H1 (cell line): ENCODE measurements at regions not wholly inside any gene's neighbourhood (a gene's known extent, or its start where the extent isn't known, plus 50 kb on each side); places are given as distances from the start of the nearest gene placed in this dataset.

Experiments used
- CTCF ChIA-PET: fragments of 300-600 bp; sonication (Branson Sonifier 250); formaldehyde crosslinking; loops from one replicate; lab custom pipeline; 2021; ENCODE audit not compliant: partially characterized antibody; lab: Charles Lee
- POLR2A ChIA-PET: fragments of 300-600 bp; sonication (Branson Sonifier 250); formaldehyde crosslinking; loops from one replicate; lab custom pipeline; 2021; ENCODE audit warnings: inconsistent platforms; ENCODE audit not compliant: partially characterized antibody; lab: Charles Lee
- DNase-seq, 2 experiments: peaks; one replicate each; pipeline versions ENCODE4 v3.0.0 to v3.0.0-alpha.2; 2010 to 2022; ENCODE audit warnings: low spot score in 2 of 2, low read depth in 1 of 2, mixed read lengths in 1 of 2
- FAIRE-seq: peaks from 2 replicates; lab custom pipeline; 2011; peaks lifted over from hg19 to GRCh38; lab: Jason Lieb, UNC
- H2AFZ ChIP-seq: 2 replicates; pipeline ENCODE4 v1.8.1; 2012; ENCODE audit warnings: low read length, inconsistent platforms
- H2AK5ac ChIP-seq: 2 replicates; pipeline ENCODE4 v1.6.1; 2013; ENCODE audit warnings: low read depth, low read length
- H2BK120ac ChIP-seq: replicated peaks from 2 replicates; pipeline ENCODE3; 2013; ENCODE audit warnings: low read depth, low read length, inconsistent platforms
- H2BK12ac ChIP-seq: 2 replicates; pipeline ENCODE4 v1.6.1; 2013; ENCODE audit warnings: low read depth, low read length
- H2BK15ac ChIP-seq: 2 replicates; pipeline ENCODE4 v1.6.1; 2013; ENCODE audit warnings: low read length
- H2BK20ac ChIP-seq: 2 replicates; pipeline ENCODE4 v1.6.1; 2013; ENCODE audit warnings: low read length
- H2BK5ac ChIP-seq: 2 replicates; pipeline ENCODE4 v1.6.1; 2013; ENCODE audit warnings: low read depth, low read length
- H3K14ac ChIP-seq: 2 replicates; pipeline ENCODE4 v1.6.1; 2013; ENCODE audit warnings: inconsistent platforms; ENCODE audit not compliant: insufficient read length
- H3K18ac ChIP-seq: 2 replicates; pipeline ENCODE4 v1.6.1; 2013; ENCODE audit warnings: low read length; ENCODE audit errors: extremely low read depth
- H3K23ac ChIP-seq: 2 replicates; pipeline ENCODE4 v1.6.1; 2013; ENCODE audit warnings: inconsistent platforms; ENCODE audit not compliant: insufficient read length
- H3K23me2 ChIP-seq: 2 replicates; pipeline ENCODE4 v1.6.1; 2013; ENCODE audit warnings: low read depth, low read length
- H3K27ac ChIP-seq: 2 replicates; pipeline ENCODE4 v1.6.1; 2011; ENCODE audit warnings: low read depth, low read length, inconsistent platforms
- H3K27me3 ChIP-seq, 4 experiments: replicated peaks in 1 of 4; 1 replicate in 1 of 4; 2 replicates in 3 of 4; pipeline versions ENCODE4 v1.6.1 to v1.8.1; 2011 to 2013; ENCODE audit warnings: low read length in 3 of 4, mild to moderate bottlenecking in 3 of 4, inconsistent platforms in 2 of 4, mixed read lengths in 2 of 4, moderate library complexity in 1 of 4; ENCODE audit not compliant: control insufficient read depth in 3 of 4, insufficient read depth in 3 of 4; ENCODE audit errors: extremely low read depth in 1 of 4
- H3K36me3 ChIP-seq, 4 experiments: 2 replicates each; pipeline versions ENCODE4 v1.6.1 to v1.8.1; 2011 to 2013; ENCODE audit warnings: mild to moderate bottlenecking in 4 of 4, low read length in 3 of 4, moderate library complexity in 2 of 4, control low read depth in 1 of 4, inconsistent platforms in 1 of 4; ENCODE audit not compliant: insufficient read depth in 4 of 4, control insufficient read depth in 2 of 4
- H3K4ac ChIP-seq: replicated peaks from 2 replicates; pipeline ENCODE3; 2013; ENCODE audit warnings: low read length, low read depth, mixed read lengths, inconsistent platforms; ENCODE audit not compliant: insufficient read length
- H3K4me1 ChIP-seq, 4 experiments: replicated peaks in 1 of 4; 1 replicate in 1 of 4; 2 replicates in 3 of 4; pipeline versions ENCODE4 v1.6.1 to v1.8.1; 2011 to 2013; ENCODE audit warnings: low read length in 3 of 4, inconsistent platforms in 2 of 4, mixed read lengths in 1 of 4; ENCODE audit not compliant: insufficient read depth in 4 of 4, control insufficient read depth in 3 of 4
- H3K4me2 ChIP-seq, 2 experiments: 2 replicates each; pipeline versions ENCODE4 v1.6.1 to v1.8.1; 2011 to 2013; ENCODE audit warnings: low read depth in 2 of 2, low read length in 2 of 2, control low read depth in 1 of 2, inconsistent platforms in 1 of 2, mild to moderate bottlenecking in 1 of 2; ENCODE audit not compliant: insufficient read depth in 1 of 2
- H3K4me3 ChIP-seq, 4 experiments: fragments of 200-600, 300-600 bp in 1 of 4; sonication (generic), shearing (Covaris generic), sonication (Bioruptor Twin) in 1 of 4; 2 replicates each; pipeline versions ENCODE4 v1.5.1 to v1.8.1; 2011 to 2016; ENCODE audit warnings: low read length in 4 of 4, low read depth in 3 of 4, control low read depth in 2 of 4, inconsistent platforms in 2 of 4, mild to moderate bottlenecking in 2 of 4, mixed read lengths in 1 of 4, moderate library complexity in 1 of 4; ENCODE audit not compliant: insufficient read depth in 2 of 4; ENCODE audit errors: extremely low read depth in 1 of 4
- H3K56ac ChIP-seq: replicated peaks from 2 replicates; pipeline ENCODE3; 2013; ENCODE audit warnings: low read depth, mild to moderate bottlenecking, mixed read lengths, low read length, inconsistent platforms; ENCODE audit not compliant: insufficient read length
- H3K79me1 ChIP-seq: 2 replicates; pipeline ENCODE4 v1.6.1; 2013; ENCODE audit warnings: low read depth, low read length, control low read depth
- H3K79me2 ChIP-seq, 2 experiments: 2 replicates each; pipeline versions ENCODE4 v1.6.1 to v1.8.1; 2012 to 2013; ENCODE audit warnings: low read length in 2 of 2, mild to moderate bottlenecking in 2 of 2, inconsistent platforms in 1 of 2; ENCODE audit not compliant: insufficient read depth in 2 of 2, control insufficient read depth in 1 of 2
- H3K9ac ChIP-seq, 4 experiments: replicated peaks in 1 of 4; 1 replicate in 1 of 4; 2 replicates in 3 of 4; pipeline versions ENCODE4 v1.6.1 to v1.8.1; 2011 to 2013; ENCODE audit warnings: low read depth in 3 of 4, low read length in 3 of 4, control low read depth in 2 of 4, mild to moderate bottlenecking in 2 of 4, moderate library complexity in 2 of 4, inconsistent platforms in 1 of 4; ENCODE audit errors: extremely low read depth in 1 of 4
- H3K9me3 ChIP-seq, 2 experiments: 2 replicates each; pipeline versions ENCODE4 v1.6.1 to v1.8.1; 2012 to 2013; ENCODE audit warnings: mild to moderate bottlenecking in 2 of 2, moderate library complexity in 2 of 2, control low read depth in 1 of 2, inconsistent platforms in 1 of 2, low read depth in 1 of 2, low read length in 1 of 2, mixed read lengths in 1 of 2; ENCODE audit not compliant: insufficient read depth in 2 of 2
- H4K20me1 ChIP-seq, 2 experiments: replicated peaks in 1 of 2; 2 replicates each; pipeline versions ENCODE3 to v1.8.1; 2011 to 2013; ENCODE audit warnings: inconsistent platforms in 2 of 2, low read length in 2 of 2, mild to moderate bottlenecking in 1 of 2; ENCODE audit not compliant: insufficient read depth in 2 of 2, control insufficient read depth in 1 of 2
- H4K5ac ChIP-seq: 2 replicates; pipeline ENCODE4 v1.6.1; 2013; ENCODE audit warnings: low read length, low read depth, mixed read lengths, inconsistent platforms; ENCODE audit not compliant: insufficient read length
- H4K8ac ChIP-seq: 2 replicates; pipeline ENCODE4 v1.8.0; 2013; ENCODE audit warnings: mild to moderate bottlenecking, moderate library complexity, low read length, inconsistent platforms; ENCODE audit not compliant: insufficient read depth; ENCODE audit errors: extremely low read depth
- H4K91ac ChIP-seq: replicated peaks from 2 replicates; pipeline ENCODE3; 2013; ENCODE audit warnings: low read length, mixed read lengths, inconsistent platforms; ENCODE audit not compliant: insufficient read length
- CBX8 ChIP-seq: fragments of 300-800, 300-1000 bp; sonication (generic); IDR thresholded peaks from 2 replicates; pipeline ENCODE4 v1.7.1; 2016; ENCODE audit warnings: low read depth, low read length, borderline replicate concordance
- CEBPB ChIP-seq: IDR thresholded peaks from 2 replicates; pipeline ENCODE4 v1.6.1; 2012; ENCODE audit warnings: low read depth, low read length
- JUN ChIP-seq: IDR thresholded peaks from 2 replicates; pipeline ENCODE4 v1.6.1; 2011; ENCODE audit warnings: low read depth, mild to moderate bottlenecking, improper control_type of control experiment, low read length
- KDM4A ChIP-seq: IDR thresholded peaks from one replicate; pipeline ENCODE4 v1.7.1; 2012; ENCODE audit warnings: low read depth, mild to moderate bottlenecking, moderate library complexity, low read length, inconsistent platforms; ENCODE audit not compliant: severe bottlenecking
- RXRA ChIP-seq: IDR thresholded peaks from 2 replicates; pipeline ENCODE4 v1.6.1; 2011; ENCODE audit warnings: low read depth, mild to moderate bottlenecking, low read length, moderate library complexity; ENCODE audit not compliant: insufficient read depth
- SP1 ChIP-seq: IDR thresholded peaks from 2 replicates; pipeline ENCODE4 v1.6.1; 2011; ENCODE audit warnings: low read depth, low read length
- TAF1 ChIP-seq: IDR thresholded peaks from 2 replicates; pipeline ENCODE4 v1.6.1; 2011; ENCODE audit warnings: mild to moderate bottlenecking, low read depth, low read length
- TEAD4 ChIP-seq: IDR thresholded peaks from 2 replicates; pipeline ENCODE4 v1.6.1; 2012; ENCODE audit warnings: low read depth, low read length, inconsistent platforms, mixed read lengths
- YY1 ChIP-seq: IDR thresholded peaks from 2 replicates; pipeline ENCODE4 v1.6.1; 2011; ENCODE audit warnings: low read depth, mild to moderate bottlenecking, low read length
- ZNF274 ChIP-seq: IDR thresholded peaks from 2 replicates; pipeline ENCODE4 v1.7.0; 2012; ENCODE audit warnings: low read length, borderline replicate concordance; ENCODE audit errors: extremely low read depth
- WGBS, 2 experiments: shearing (Covaris generic) in 1 of 2; methylation state at CpG; one replicate each; pipeline versions ENCODE4 v1.1.6 to v1.1.7; 2013 to 2015; ENCODE audit warnings: low lambda C conversion rate in 2 of 2, mixed read lengths in 2 of 2, inconsistent platforms in 1 of 2, low coverage in 1 of 2, missing lambda C conversion rate in 1 of 2; ENCODE audit not compliant: insufficient replicate concordance in 2 of 2, insufficient coverage in 1 of 2, insufficient read length in 1 of 2; ENCODE audit errors: extremely low coverage in 1 of 2, missing lambda C conversion rate in 1 of 2; 5-methylcytosine and 5-hydroxymethylcytosine counted together
- TF ChIP-seq, protein P1 (sequence below): IDR thresholded peaks from 2 replicates; pipeline ENCODE4 v1.6.1; 2011; ENCODE audit warnings: low read length, improper control_type of control experiment
- TF ChIP-seq, protein P2 (sequence below): IDR thresholded peaks from 2 replicates; pipeline ENCODE4 v1.6.1; 2012; ENCODE audit warnings: inconsistent platforms
- TF ChIP-seq, protein P3 (sequence below): IDR thresholded peaks from 2 replicates; pipeline ENCODE4 v1.6.1; 2012; ENCODE audit warnings: inconsistent platforms

DNA sequence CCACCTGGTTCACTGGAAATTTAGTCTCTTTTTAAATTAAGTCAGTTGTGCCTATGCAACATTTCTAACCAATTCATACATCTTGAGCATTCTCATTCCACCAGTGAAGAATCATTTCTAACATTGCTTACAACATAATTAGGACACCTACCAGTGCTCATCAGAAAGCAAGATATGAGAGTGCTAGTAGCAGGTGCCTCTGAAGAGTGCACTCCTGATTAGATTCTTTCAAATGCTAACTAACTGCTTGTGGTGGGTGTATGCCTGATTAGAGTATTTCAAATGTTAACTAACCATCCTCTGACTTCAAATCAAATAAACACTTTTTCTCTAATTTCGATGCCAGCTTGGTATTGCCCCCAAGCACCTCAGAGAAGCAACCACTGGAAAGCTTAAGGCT, 124.3 kb upstream of the DNAJC10 start:
- H2BK5ac ChIP-seq, result no peak overlapping the region
- no peak overlapping the region for H2AK5ac ChIP-seq
- WGBS, 2 experiments, result 32% methylated on average over 1 of the region's 1 CpG; no CpG with 5 or more reads in 1 of the 2 experiments
- H2BK12ac ChIP-seq, result no peak overlapping the region
- H2BK120ac ChIP-seq, result no peak overlapping the region
- peak overlapping the region in 1 of 4 experiments; percentile 32; a peak in 1 of 8 replicates for H3K4me3 ChIP-seq
- H3K27me3 ChIP-seq, result no peaks in the 10 kb centered on the region
- H2BK20ac ChIP-seq, result no peak overlapping the region
- H3K36me3 ChIP-seq, result no peaks in the 10 kb centered on the region
- H3K4me2 ChIP-seq, result peak overlapping the region; percentile 9 to 49; a peak in 3 of 4 replicates
- FAIRE-seq (no peak), DNase-seq (no peak)
- H4K5ac ChIP-seq, result no peak overlapping the region
- ChIA-PET POLR2A (no interaction called here), CTCF (interaction anchor here (0.6 to 1.4 kb wide), 6 partner anchors 9 to 905 kb away, joined by 3 to 4 read pairs (median 3); no protein-coding TSS in a partner anchor)
- H3K23ac ChIP-seq, result no peak overlapping the region
- H2BK15ac ChIP-seq, result no peak overlapping the region
- no peak overlapping the region for H4K91ac ChIP-seq
- H3K14ac ChIP-seq, result no peak overlapping the region
- no peak overlapping the region for H3K9ac ChIP-seq
- no peak overlapping the region for H4K8ac ChIP-seq
- H3K27ac ChIP-seq, result no peak overlapping the region
- H3K79me2 ChIP-seq, result no peaks in the 10 kb centered on the region
- no peak overlapping the region for H2AFZ ChIP-seq
- no peaks in the 10 kb centered on the region for H3K79me1 ChIP-seq
- no peaks in the 10 kb centered on the region for H4K20me1 ChIP-seq
- no peak overlapping the region for H3K56ac ChIP-seq
- no peak overlapping the region for H3K4ac ChIP-seq
- peaks cover 2% of the 10 kb centered on the region; the same call in 1 of the 2 replicates for H3K23me2 ChIP-seq
- no peaks in the 10 kb centered on the region for H3K9me3 ChIP-seq
- H3K4me1 ChIP-seq, result peaks cover 0 to 9% (median 4%) of the 10 kb centered on the region in 4 experiments; a peak in 4 of 7 replicates
- no peak overlapping the region for H3K18ac ChIP-seq
- TF ChIP-seq, protein P1, sequence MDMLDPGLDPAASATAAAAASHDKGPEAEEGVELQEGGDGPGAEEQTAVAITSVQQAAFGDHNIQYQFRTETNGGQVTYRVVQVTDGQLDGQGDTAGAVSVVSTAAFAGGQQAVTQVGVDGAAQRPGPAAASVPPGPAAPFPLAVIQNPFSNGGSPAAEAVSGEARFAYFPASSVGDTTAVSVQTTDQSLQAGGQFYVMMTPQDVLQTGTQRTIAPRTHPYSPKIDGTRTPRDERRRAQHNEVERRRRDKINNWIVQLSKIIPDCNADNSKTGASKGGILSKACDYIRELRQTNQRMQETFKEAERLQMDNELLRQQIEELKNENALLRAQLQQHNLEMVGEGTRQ, result no peak
- no peak for TF ChIP-seq CBX8
- no peak for TF ChIP-seq JUN
- TF ChIP-seq KDM4A, result no peak
- no peak for TF ChIP-seq ZNF274
- TF ChIP-seq RXRA, result no peak
- TF ChIP-seq SP1, result no peak
- TF ChIP-seq, protein P2, sequence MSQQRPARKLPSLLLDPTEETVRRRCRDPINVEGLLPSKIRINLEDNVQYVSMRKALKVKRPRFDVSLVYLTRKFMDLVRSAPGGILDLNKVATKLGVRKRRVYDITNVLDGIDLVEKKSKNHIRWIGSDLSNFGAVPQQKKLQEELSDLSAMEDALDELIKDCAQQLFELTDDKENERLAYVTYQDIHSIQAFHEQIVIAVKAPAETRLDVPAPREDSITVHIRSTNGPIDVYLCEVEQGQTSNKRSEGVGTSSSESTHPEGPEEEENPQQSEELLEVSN, result no peak
- no peak for TF ChIP-seq TEAD4
- TF ChIP-seq YY1, result no peak
- TF ChIP-seq, protein P3, sequence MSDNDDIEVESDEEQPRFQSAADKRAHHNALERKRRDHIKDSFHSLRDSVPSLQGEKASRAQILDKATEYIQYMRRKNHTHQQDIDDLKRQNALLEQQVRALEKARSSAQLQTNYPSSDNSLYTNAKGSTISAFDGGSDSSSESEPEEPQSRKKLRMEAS, result no peak
- no peak for TF ChIP-seq TAF1
- TF ChIP-seq CEBPB, result no peak
